ENCODE measurements at regions not wholly inside any gene's neighbourhood (a gene's known extent, or its start where the extent isn't known, plus 50 kb on each side); places are given as distances from the start of the nearest gene placed in this dataset.

DNA sequence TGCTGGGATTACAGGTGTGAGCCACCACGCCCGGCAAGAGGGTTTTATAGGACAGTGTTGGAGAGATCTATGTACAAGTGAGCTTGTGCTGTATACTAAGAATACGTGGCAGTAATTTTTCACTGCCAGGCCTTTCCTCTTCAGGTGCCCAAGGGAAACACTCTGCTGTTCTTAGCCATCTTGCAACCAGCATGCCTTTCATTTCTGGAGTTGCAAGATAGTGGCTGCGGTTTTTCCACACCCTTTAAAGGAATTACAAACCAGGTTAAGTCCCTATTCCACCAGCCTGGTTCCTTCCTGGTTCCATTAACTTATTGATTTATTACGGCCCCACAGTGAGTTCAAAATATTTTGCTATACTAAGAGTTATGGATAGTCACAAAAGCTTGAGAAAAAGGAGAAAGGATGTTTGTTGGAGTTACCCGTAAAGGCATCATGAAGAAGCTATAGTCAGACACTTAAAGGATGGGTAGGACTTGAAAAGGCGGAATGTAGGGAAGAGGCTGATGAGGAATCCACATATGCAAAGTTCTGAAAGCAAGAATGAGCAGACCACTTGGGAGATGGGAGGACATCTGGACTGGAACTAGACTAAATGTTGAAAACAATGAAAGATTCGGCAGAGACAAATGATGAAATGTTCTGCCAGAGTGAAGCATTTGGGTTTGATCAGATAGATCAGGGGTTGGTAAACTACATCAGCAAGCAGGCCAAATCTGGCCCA lies 61.4 kb upstream of the ASIP start:
- TF ChIP-seq, protein P1, sequence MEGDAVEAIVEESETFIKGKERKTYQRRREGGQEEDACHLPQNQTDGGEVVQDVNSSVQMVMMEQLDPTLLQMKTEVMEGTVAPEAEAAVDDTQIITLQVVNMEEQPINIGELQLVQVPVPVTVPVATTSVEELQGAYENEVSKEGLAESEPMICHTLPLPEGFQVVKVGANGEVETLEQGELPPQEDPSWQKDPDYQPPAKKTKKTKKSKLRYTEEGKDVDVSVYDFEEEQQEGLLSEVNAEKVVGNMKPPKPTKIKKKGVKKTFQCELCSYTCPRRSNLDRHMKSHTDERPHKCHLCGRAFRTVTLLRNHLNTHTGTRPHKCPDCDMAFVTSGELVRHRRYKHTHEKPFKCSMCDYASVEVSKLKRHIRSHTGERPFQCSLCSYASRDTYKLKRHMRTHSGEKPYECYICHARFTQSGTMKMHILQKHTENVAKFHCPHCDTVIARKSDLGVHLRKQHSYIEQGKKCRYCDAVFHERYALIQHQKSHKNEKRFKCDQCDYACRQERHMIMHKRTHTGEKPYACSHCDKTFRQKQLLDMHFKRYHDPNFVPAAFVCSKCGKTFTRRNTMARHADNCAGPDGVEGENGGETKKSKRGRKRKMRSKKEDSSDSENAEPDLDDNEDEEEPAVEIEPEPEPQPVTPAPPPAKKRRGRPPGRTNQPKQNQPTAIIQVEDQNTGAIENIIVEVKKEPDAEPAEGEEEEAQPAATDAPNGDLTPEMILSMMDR (IDR thresholded peaks at IDR 0.05), result no peak
- TF ChIP-seq POLR2A (IDR thresholded peaks at IDR 0.05), result no peak
- TF ChIP-seq EP300 (IDR thresholded peaks at IDR 0.05), result no peak

Data from suprapubic skin (tissue), 3 donors.